Thyroid gland (tissue), 4 donors: ENCODE measurements at regions not wholly inside any gene's neighbourhood (a gene's known extent, or its start where the extent isn't known, plus 50 kb on each side); places are given as distances from the start of the nearest gene placed in this dataset.
"Not testable (repeated sequence)": the region's sequence is repeated elsewhere in the genome, so short reads cannot be mapped to it uniquely, and the experiment has no call there.

ENCODE experiments used
- POLR2A ChIP-seq, 2 donors: fragments of 450-650 bp; IDR thresholded peaks; one replicate each; pipeline ENCODE4 v1.6.1; 2017; ENCODE audit warnings: antibody characterized with exemption in 2 of 2, mild to moderate bottlenecking in 2 of 2, moderate library complexity in 1 of 2
- TF ChIP-seq, protein P1 (sequence below), 6 experiments: fragments of 200-600 bp in 3 of 6; fragments of 450-650 bp in 3 of 6; sonication (generic) in 3 of 6; IDR thresholded peaks; one replicate each; pipeline ENCODE4 v1.5.1; 2016 to 2019; ENCODE audit warnings: antibody characterized with exemption in 6 of 6, mild to moderate bottlenecking in 2 of 6, inconsistent platforms in 1 of 6, moderate library complexity in 1 of 6

DNA sequence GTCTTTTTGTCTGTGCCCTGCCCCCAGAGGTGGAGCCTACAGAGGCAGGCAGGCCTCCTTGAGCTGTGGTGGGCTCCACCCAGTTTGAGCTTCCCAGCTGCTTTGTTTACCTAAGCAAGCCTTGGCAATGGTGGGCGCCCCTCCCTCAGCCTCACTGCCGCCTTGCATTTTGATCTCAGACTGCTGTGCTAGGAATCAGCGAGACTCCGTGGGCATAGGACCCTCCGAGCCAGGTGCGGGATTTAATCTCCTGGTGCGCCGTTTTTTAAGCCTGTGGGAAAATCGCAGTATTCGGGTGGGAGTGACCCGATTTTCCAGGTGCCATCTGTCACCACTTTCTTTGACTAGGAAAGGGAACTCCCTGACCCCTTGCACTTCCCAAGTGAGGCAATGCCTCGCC, 682.7 kb upstream of the ANO3 start:
- TF ChIP-seq, protein P1, sequence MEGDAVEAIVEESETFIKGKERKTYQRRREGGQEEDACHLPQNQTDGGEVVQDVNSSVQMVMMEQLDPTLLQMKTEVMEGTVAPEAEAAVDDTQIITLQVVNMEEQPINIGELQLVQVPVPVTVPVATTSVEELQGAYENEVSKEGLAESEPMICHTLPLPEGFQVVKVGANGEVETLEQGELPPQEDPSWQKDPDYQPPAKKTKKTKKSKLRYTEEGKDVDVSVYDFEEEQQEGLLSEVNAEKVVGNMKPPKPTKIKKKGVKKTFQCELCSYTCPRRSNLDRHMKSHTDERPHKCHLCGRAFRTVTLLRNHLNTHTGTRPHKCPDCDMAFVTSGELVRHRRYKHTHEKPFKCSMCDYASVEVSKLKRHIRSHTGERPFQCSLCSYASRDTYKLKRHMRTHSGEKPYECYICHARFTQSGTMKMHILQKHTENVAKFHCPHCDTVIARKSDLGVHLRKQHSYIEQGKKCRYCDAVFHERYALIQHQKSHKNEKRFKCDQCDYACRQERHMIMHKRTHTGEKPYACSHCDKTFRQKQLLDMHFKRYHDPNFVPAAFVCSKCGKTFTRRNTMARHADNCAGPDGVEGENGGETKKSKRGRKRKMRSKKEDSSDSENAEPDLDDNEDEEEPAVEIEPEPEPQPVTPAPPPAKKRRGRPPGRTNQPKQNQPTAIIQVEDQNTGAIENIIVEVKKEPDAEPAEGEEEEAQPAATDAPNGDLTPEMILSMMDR (IDR thresholded peaks at IDR 0.05) = not testable (repeated sequence)
- TF ChIP-seq POLR2A (IDR thresholded peaks at IDR 0.05) = not testable (repeated sequence)
